ENCODE measurements at regions not wholly inside any gene's neighbourhood (a gene's known extent, or its start where the extent isn't known, plus 50 kb on each side); places are given as distances from the start of the nearest gene placed in this dataset.

- TF ChIP-seq POLR2AphosphoS5 (IDR thresholded peaks at IDR 0.05; ENCODE audit: low read length) = no peak
- no peak for TF ChIP-seq CTCF (IDR thresholded peaks at IDR 0.05 in 2 of 3, conservative IDR thresholded peaks at IDR 0.05 in 1 of 3; ENCODE audit: control insufficient read depth in 2 of 3, extremely low read depth in 1 of 3, insufficient read depth in 1 of 3, low read depth in 3 of 3, low read length in 3 of 3)
- no peak for TF ChIP-seq USF2 (IDR thresholded peaks at IDR 0.05; ENCODE audit: borderline replicate concordance, low read depth, low read length)
- TF ChIP-seq SMAD1 (IDR thresholded peaks at IDR 0.05; ENCODE audit: low read depth, partially characterized antibody) = no peak
- no peak for TF ChIP-seq YY1 (IDR thresholded peaks at IDR 0.05; ENCODE audit: low read depth, low read length)
- no peak for TF ChIP-seq EZH2 (IDR thresholded peaks at IDR 0.05; ENCODE audit: borderline replicate concordance, control insufficient read depth, low read depth, low read length)
- TF ChIP-seq CHD2 (IDR thresholded peaks at IDR 0.05; ENCODE audit: borderline replicate concordance, low read depth, low read length) = no peak
- no peak for TF ChIP-seq JUND (IDR thresholded peaks at IDR 0.05; ENCODE audit: low read depth, low read length)
These were observed 166.5 kb downstream of the PJA1 start for GRCh38 chrX:68998716-68999115.

All from GM12878 (cell line).